CD4-positive, CD25-positive, alpha-beta regulatory T cell (primary cell): ENCODE measurements at regions not wholly inside any gene's neighbourhood (a gene's known extent, or its start where the extent isn't known, plus 50 kb on each side); places are given as distances from the start of the nearest gene placed in this dataset.

ENCODE experiments used
- ATAC-seq, 2 donors: fragments of 150-1000 bp; cut with Tn5 transposase; one replicate each; pipeline ENCODE4 v1.10.0; 2021; ENCODE audit warnings: low read depth in 2 of 2, moderate number of reproducible peaks in 2 of 2, moderate library complexity in 1 of 2
- DNase-seq, 3 donors: peaks; one replicate each; pipeline versions ENCODE4 v3.0.0 to v3.0.0-alpha.2; 2012 to 2022; ENCODE audit warnings: mixed read lengths in 1 of 3
- H3K27ac ChIP-seq: one replicate; pipeline ENCODE4 v1.7.0; 2013; ENCODE audit warnings: mild to moderate bottlenecking, low read length; ENCODE audit not compliant: insufficient read depth, poor library complexity, severe bottlenecking
- H3K27me3 ChIP-seq: one replicate; pipeline ENCODE4 v1.7.0; 2013; ENCODE audit warnings: low read length; ENCODE audit not compliant: control insufficient read depth, insufficient read depth
- H3K36me3 ChIP-seq: one replicate; pipeline ENCODE4 v1.7.0; 2013; ENCODE audit warnings: mild to moderate bottlenecking, low read length, moderate library complexity; ENCODE audit not compliant: control insufficient read depth, insufficient read depth
- H3K4me1 ChIP-seq: 2 replicates; pipeline ENCODE4 v1.7.0; 2013; ENCODE audit warnings: mild to moderate bottlenecking, low read length; ENCODE audit not compliant: insufficient read depth, control insufficient read depth, poor library complexity, severe bottlenecking
- H3K4me3 ChIP-seq: one replicate; pipeline ENCODE4 v1.7.0; 2013; ENCODE audit warnings: low read depth, mild to moderate bottlenecking, low read length, moderate library complexity
- H3K9me3 ChIP-seq, 2 experiments: 1 replicate in 1 of 2; 2 replicates in 1 of 2; pipeline ENCODE4 v1.7.0; 2013; ENCODE audit warnings: low read length in 2 of 2, mild to moderate bottlenecking in 1 of 2, moderate library complexity in 1 of 2; ENCODE audit not compliant: control insufficient read depth in 2 of 2
- H3K27ac Mint-ChIP-seq, 3 donors: one replicate each; pipeline ENCODE4 v1.8.0; 2020 to 2022; ENCODE audit warnings: mild to moderate bottlenecking in 3 of 3, mixed read lengths in 3 of 3, moderate library complexity in 2 of 3
- H3K27me3 Mint-ChIP-seq: one replicate; pipeline ENCODE4 v1.8.0; 2022; ENCODE audit warnings: mild to moderate bottlenecking, mixed read lengths
- H3K36me3 Mint-ChIP-seq: one replicate; pipeline ENCODE4 v1.8.0; 2020; ENCODE audit warnings: mixed read lengths
- H3K4me1 Mint-ChIP-seq, 4 donors: one replicate each; pipeline ENCODE4 v1.8.0; 2020 to 2022; ENCODE audit warnings: mixed read lengths in 4 of 4, mild to moderate bottlenecking in 1 of 4
- H3K4me3 Mint-ChIP-seq, 4 donors: one replicate each; pipeline ENCODE4 v1.8.0; 2020 to 2022; ENCODE audit warnings: mild to moderate bottlenecking in 4 of 4, mixed read lengths in 4 of 4, moderate library complexity in 3 of 4
- H3K9me3 Mint-ChIP-seq, 7 donors: one replicate each; pipeline ENCODE4 v1.8.0; 2020 to 2022; ENCODE audit warnings: mixed read lengths in 7 of 7, mild to moderate bottlenecking in 3 of 7, moderate library complexity in 2 of 7

DNA sequence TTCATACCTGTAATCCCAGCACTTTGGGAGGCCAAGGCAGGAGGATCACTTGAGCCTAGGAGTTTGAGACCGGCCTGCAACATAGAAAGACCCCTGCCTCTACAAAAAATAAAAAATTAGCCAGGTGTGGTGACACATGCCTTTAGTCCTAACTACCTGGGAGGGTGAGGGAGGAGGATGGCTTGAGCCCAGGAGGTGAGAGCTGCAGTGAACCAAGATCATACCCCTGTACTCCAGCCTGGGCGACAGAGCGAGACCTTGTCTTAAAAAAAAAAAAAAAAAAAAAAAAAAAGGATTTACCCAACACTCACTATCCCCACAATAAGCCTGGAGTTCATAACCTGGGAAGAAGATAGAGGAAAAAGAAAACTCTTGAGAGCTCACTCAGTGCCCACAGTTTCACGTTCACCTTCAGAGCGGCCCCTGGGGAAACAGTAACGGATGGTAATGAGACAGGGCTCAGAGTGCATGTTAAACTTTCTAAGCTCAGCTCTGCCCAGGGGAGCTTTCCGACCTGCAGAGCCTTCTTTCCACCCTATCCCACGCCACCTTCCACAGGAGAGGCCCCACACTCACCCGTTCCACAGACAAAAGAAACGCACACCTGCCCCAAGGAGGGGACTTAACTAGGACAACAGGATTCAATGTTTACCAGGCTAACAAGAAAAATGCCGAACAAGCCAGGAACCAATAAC lies 259.8 kb upstream of the KLF14 start:
- no peak for ATAC-seq
- Histone ChIP-seq H3K9me3 (no peaks in the 10 kb centered on the region), H3K4me1 (peaks cover 95% of the 10 kb centered on the region), H3K27ac (peak overlapping the region; percentile 71), H3K36me3 (peaks cover 15% of the 10 kb centered on the region), H3K27me3 (no peaks in the 10 kb centered on the region), H3K4me3 (peak overlapping the region; percentile 73)
- H3K4me3 Mint-ChIP-seq = peak overlapping the region; percentile 51 to 78 (median 66)
- H3K4me1 Mint-ChIP-seq = peaks cover 57 to 96% (median 76%) of the 10 kb centered on the region in 4 donors
- no peak for DNase-seq
- no peaks in the 10 kb centered on the region for H3K27me3 Mint-ChIP-seq
- H3K9me3 Mint-ChIP-seq = no peaks in the 10 kb centered on the region
- peaks cover 14% of the 10 kb centered on the region for H3K36me3 Mint-ChIP-seq
- H3K27ac Mint-ChIP-seq = peak overlapping the region; percentile 79 to 99 (median 94)

DNA sequence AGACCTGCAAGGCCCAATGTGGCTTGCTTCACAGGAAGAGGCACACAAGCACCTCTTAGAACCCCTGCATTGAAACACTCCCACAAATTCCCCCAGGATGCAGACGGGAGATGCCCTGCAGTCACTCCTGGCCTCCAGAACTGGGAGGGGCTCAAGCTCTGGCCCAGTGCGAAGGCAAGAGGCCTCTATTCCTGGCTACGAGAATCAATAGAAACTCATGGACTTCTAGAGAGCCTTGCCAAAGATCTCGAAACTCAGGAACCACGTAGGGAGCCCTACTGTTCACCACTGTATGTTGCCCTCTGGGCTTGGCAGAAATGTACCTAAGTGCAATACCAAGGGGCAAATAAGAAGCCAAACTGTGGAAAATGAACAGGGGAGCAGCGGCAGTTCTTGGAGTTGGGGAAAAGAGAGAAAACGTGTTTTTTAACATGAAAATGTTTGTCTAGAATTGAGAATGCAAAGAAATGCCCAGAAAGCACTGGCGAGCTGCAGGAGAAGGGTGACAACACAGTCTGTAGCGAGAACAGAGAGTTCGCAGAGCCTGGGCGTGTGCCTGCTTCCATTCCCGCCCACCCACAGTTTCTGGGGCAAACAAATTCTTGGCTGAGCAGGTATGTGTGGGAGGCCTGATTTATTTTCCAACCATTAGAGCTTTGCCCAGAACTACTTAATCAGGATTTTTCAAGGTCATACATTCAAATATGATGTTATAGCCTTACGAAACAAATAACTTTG lies 260.5 kb upstream of the KLF14 start:
- DNase-seq = no peak
- ATAC-seq = no peak
- H3K27ac Mint-ChIP-seq = peak overlapping the region; percentile 94 to 99 (median 95)

DNA sequence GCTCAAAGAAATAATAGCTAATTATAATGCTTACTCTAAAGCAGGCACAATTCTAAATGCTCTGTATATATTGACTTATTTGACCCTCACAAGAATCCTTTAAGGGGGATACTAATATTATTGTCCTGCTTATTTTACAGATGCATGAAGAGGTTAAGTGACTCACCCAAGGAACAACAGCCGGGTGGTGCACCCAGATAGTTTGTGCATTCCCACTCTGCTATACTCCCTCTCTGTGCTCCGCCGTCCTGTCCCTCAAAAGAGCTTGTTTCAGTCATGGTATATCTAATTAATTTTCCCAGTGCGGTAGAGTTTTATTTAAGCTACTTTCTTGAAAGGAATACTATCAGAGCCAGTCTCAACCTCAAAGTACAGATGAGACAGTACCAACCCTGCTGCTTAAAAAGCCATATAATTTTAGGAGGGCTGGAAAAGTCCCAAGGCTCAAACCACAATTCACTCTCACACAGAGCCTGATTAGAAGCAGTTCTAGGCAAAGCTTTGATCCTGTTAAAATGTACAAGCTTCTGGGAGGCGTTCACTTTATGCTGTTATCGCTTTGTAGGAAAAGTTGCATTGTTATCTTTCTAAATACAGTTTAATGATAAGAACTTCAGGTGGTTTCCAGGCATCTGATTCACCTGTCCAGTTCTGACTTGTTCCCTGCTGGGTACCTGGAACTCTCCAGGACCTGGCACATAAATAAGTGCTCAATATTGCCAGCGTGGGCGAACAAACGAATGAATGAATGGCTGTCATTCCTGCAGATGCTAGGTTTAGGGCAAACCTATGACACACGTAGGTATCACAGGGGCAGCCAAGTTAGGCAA lies 261.5 kb upstream of the KLF14 start:
- no peaks in the 10 kb centered on the region for H3K9me3 ChIP-seq
- ATAC-seq = no peak
- H3K27me3 Mint-ChIP-seq = no peaks in the 10 kb centered on the region
- peaks cover 96% of the 10 kb centered on the region for H3K4me1 ChIP-seq
- H3K27ac ChIP-seq = peak overlapping the region; percentile 71
- peak overlapping the region; percentile 73 for H3K4me3 ChIP-seq
- peak overlapping the region; percentile 68 to 79 (median 71) for H3K4me3 Mint-ChIP-seq
- H3K27me3 ChIP-seq = no peaks in the 10 kb centered on the region
- H3K4me1 Mint-ChIP-seq = peaks cover 57 to 95% (median 75%) of the 10 kb centered on the region in 4 donors
- no peak for DNase-seq
- H3K27ac Mint-ChIP-seq = peak overlapping the region; percentile 94 to 99 (median 95)
- peaks cover 12% of the 10 kb centered on the region for H3K36me3 ChIP-seq
- no peaks in the 10 kb centered on the region for H3K9me3 Mint-ChIP-seq
- H3K36me3 Mint-ChIP-seq = peaks cover 16% of the 10 kb centered on the region

More for the DNA sequence above, 260.5 kb upstream of the KLF14 start:
- Histone ChIP-seq H3K9me3 (no peaks in the 10 kb centered on the region), H3K4me3 (peak overlapping the region; percentile 73), H3K36me3 (peaks cover 15% of the 10 kb centered on the region), H3K27ac (peak overlapping the region; percentile 71), H3K4me1 (peaks cover 96% of the 10 kb centered on the region), H3K27me3 (no peaks in the 10 kb centered on the region)
- Mint-ChIP-seq H3K4me1 (peaks cover 54 to 96% (median 74%) of the 10 kb centered on the region in 4 donors), H3K36me3 (peaks cover 11% of the 10 kb centered on the region), H3K4me3 (peak overlapping the region; percentile 62 to 78 (median 68)), H3K9me3 (no peaks in the 10 kb centered on the region), H3K27me3 (no peaks in the 10 kb centered on the region)

DNA sequence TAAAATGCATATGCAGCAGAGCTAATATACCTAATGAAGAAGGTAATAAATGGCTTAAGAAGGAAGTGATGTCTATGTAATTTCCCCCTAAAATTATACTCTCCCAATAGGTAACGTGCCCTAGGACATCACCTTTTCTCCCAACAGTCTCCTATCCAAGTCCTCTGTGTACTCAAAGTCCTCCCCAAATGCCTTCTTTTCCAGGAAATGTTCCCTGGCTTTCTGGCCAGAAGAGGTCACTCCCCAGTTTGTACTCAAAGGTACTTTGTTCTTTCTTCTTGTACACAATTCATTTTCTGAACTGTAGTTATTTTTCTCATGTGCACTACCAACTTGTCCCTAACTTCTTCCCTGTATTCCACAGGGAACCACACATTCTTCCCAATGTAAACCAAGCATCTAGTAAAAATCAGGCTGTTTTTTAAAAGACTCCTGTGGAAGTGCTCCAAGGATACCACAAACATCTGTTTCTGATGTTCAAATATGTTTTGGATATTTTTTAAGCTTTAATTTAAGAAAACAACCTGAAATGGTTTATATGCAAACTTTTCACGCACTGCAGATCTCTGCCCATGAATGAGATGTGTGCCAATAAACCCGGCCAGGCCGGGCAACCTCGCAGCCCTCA lies 262.3 kb upstream of the KLF14 start:
- H3K36me3 Mint-ChIP-seq = peaks cover 16% of the 10 kb centered on the region
- H3K36me3 ChIP-seq = peaks cover 16% of the 10 kb centered on the region
- peak overlapping the region; percentile 73 for H3K4me3 ChIP-seq
- peak overlapping the region; percentile 94 to 98 (median 95) for H3K27ac Mint-ChIP-seq
- DNase-seq = no peak
- no peak for ATAC-seq
- H3K27me3 ChIP-seq = no peaks in the 10 kb centered on the region
- peaks cover 50 to 94% (median 70%) of the 10 kb centered on the region in 4 donors for H3K4me1 Mint-ChIP-seq
- no peaks in the 10 kb centered on the region for H3K27me3 Mint-ChIP-seq
- no peaks in the 10 kb centered on the region for H3K9me3 Mint-ChIP-seq
- H3K4me3 Mint-ChIP-seq = peak overlapping the region; percentile 69 to 90 (median 76)
- H3K27ac ChIP-seq = peak overlapping the region; percentile 71
- H3K9me3 ChIP-seq = no peaks in the 10 kb centered on the region
- peaks cover 96% of the 10 kb centered on the region for H3K4me1 ChIP-seq

DNA sequence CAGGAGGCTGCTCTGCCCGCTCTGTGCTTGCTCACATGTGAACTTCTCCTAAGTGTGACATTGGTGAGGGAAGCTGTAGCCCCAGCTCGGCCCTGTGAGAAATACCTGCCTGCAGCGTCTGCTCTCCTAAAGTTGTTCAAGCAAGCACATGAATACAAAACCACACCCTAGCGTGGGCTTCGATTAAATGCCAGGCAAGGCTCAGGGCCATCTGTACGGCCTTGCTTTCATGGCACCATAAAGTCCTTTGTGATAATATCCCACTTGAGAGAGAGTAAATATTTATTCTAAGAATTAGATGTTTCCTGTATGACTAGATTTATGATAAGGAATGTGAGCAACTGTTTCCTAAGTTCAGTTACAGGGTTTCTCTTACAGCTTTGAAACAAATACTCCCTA lies 262.8 kb upstream of the KLF14 start:
- Histone ChIP-seq H3K27ac (peak overlapping the region; percentile 71), H3K4me3 (peak overlapping the region; percentile 73), H3K27me3 (no peaks in the 10 kb centered on the region), H3K4me1 (peaks cover 92% of the 10 kb centered on the region), H3K36me3 (peaks cover 13% of the 10 kb centered on the region), H3K9me3 (no peaks in the 10 kb centered on the region)
- H3K4me3 Mint-ChIP-seq = peak overlapping the region; percentile 69 to 90 (median 76)
- no peaks in the 10 kb centered on the region for H3K9me3 Mint-ChIP-seq
- DNase-seq (peak in 1 of 3 donors; percentile 59), ATAC-seq (peak; percentile 38 to 59)
- no peaks in the 10 kb centered on the region for H3K27me3 Mint-ChIP-seq
- peaks cover 20% of the 10 kb centered on the region for H3K36me3 Mint-ChIP-seq
- H3K4me1 Mint-ChIP-seq = peaks cover 54 to 93% (median 70%) of the 10 kb centered on the region in 4 donors
- peak overlapping the region; percentile 94 to 98 (median 95) for H3K27ac Mint-ChIP-seq

DNA sequence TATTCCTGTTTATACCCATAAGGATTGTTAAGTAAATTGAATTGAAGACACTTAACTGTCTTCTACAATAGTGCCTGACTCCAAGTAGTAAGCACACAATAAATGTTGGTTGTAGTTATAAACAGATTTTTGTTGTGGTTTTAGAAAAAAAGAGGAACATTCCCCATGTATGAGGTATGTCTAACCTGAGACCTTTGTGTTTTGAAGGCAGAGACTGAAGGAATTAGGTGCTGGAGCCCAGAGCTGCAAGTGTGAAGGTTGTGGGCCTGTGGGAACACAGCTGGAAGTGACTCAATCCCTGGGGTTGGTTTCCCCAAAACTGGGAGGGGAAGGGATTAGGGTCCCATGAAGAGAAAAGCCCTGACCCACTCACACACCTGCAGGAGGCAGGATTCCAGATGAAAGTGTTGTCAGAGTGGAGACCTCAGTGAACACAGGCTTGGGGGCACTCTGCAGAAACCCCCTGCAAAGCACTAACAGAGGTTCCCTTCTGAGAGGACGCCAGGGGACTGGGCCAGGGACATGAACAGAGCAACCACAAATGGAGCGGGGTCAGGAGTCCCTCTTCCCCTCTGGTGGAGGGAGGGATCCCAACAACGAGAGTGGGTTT lies 265.1 kb upstream of the KLF14 start:
- H3K4me1 ChIP-seq = peaks cover 73% of the 10 kb centered on the region
- Mint-ChIP-seq H3K27ac (peak overlapping the region; percentile 39 to 87 (median 73)), H3K36me3 (peaks cover 21% of the 10 kb centered on the region), H3K4me3 (peak overlapping the region in 3 of 4 donors; percentile 9 to 67 (median 55)), H3K27me3 (no peaks in the 10 kb centered on the region), H3K9me3 (no peaks in the 10 kb centered on the region), H3K4me1 (peaks cover 56 to 90% (median 71%) of the 10 kb centered on the region in 4 donors)
- DNase-seq (no peak), ATAC-seq (no peak)
- H3K27me3 ChIP-seq = no peaks in the 10 kb centered on the region
- H3K27ac ChIP-seq = no peak overlapping the region
- H3K36me3 ChIP-seq = peaks cover 10% of the 10 kb centered on the region
- no peaks in the 10 kb centered on the region for H3K9me3 ChIP-seq
- H3K4me3 ChIP-seq = peak overlapping the region; percentile 26

DNA sequence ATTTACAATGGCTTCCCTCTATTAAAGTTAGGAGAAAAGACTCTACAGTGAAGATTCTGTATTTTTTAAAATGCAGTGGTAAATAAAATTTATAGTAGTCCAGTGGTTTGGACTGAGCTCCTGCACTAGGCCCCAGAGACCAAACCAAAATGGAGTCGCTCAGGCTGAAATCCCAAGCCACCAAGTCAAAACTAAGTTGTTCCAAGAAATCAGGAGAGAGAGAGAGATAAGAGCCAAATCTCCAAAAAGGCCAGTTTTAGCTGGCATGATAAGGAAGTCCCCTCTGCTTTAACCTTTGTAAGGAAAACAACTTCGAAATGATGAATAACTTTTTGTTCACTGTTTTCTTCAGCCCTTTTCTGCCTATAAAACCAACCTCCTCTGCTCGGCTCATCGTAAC lies 265.9 kb upstream of the KLF14 start:
- Mint-ChIP-seq H3K27me3 (peaks cover 3% of the 10 kb centered on the region), H3K27ac (peak overlapping the region in 2 of 3 donors; percentile 78 to 87), H3K4me1 (peaks cover 52 to 88% (median 71%) of the 10 kb centered on the region in 4 donors), H3K9me3 (peaks cover 0 to 1% (median 0%) of the 10 kb centered on the region in 7 donors), H3K4me3 (peak overlapping the region in 1 of 4 donors; percentile 39), H3K36me3 (peaks cover 27% of the 10 kb centered on the region)
- H3K27me3 ChIP-seq = no peaks in the 10 kb centered on the region
- H3K4me3 ChIP-seq = no peak overlapping the region
- H3K27ac ChIP-seq = no peak overlapping the region
- ATAC-seq (no peak), DNase-seq (no peak)
- H3K4me1 ChIP-seq = peaks cover 72% of the 10 kb centered on the region
- H3K36me3 ChIP-seq = peaks cover 15% of the 10 kb centered on the region
- no peaks in the 10 kb centered on the region for H3K9me3 ChIP-seq
